ENCODE measurements at regions not wholly inside any gene's neighbourhood (a gene's known extent, or its start where the extent isn't known, plus 50 kb on each side); places are given as distances from the start of the nearest gene placed in this dataset.

- TF ChIP-seq, protein P1, sequence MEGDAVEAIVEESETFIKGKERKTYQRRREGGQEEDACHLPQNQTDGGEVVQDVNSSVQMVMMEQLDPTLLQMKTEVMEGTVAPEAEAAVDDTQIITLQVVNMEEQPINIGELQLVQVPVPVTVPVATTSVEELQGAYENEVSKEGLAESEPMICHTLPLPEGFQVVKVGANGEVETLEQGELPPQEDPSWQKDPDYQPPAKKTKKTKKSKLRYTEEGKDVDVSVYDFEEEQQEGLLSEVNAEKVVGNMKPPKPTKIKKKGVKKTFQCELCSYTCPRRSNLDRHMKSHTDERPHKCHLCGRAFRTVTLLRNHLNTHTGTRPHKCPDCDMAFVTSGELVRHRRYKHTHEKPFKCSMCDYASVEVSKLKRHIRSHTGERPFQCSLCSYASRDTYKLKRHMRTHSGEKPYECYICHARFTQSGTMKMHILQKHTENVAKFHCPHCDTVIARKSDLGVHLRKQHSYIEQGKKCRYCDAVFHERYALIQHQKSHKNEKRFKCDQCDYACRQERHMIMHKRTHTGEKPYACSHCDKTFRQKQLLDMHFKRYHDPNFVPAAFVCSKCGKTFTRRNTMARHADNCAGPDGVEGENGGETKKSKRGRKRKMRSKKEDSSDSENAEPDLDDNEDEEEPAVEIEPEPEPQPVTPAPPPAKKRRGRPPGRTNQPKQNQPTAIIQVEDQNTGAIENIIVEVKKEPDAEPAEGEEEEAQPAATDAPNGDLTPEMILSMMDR (IDR thresholded peaks at IDR 0.05; ENCODE audit: borderline replicate concordance, insufficient read depth, low read depth, low read length): no peak
- no peak overlapping the region for H3K4me3 ChIP-seq (ENCODE audit: low read depth, low read length)
Measured at GRCh38 chr7:42625421-42625820, 286.4 kb downstream of the C7orf25 start.

- TF ChIP-seq, protein P1 (IDR thresholded peaks at IDR 0.05; ENCODE audit: borderline replicate concordance, insufficient read depth, low read depth, low read length): no peak
- no peak overlapping the region for H3K4me3 ChIP-seq (ENCODE audit: low read depth, low read length)
Measured at GRCh38 chr7:42624471-42624870, 287.4 kb downstream of the C7orf25 start.

DNA sequence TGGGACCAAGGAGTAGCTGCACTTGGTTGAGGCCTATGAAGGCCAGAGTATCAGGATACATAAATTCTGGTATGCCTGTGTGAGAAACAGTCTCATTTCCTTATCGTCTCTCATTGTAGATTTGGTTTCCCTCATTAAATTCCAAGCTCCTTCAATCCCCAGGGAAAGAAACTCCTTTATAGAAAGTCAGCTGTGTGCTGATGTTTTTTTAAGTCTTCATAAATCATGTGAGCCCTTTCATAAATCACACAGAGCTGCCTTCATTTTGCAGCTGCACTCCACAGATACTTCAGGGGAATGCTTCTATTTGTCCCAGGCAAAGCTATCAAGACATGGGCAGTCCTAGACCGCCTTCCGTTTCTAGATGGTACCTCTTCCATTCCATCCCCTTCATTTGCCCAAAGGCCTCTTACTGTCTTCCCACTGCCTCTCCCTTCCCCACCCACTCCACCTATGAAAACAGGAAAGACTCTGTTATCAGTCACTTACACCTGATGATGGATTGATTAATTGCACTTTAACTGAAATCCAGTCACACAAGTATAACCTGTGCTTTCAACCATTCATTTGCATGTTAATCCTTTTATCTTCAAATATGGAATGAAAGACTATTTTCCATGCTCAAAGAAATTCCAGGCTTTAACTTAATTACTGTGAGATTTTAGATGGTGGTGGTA lies 290.2 kb downstream of the C7orf25 start:
- no peak overlapping the region for H3K4me3 ChIP-seq (ENCODE audit: low read depth, low read length)
- TF ChIP-seq, protein P1 (IDR thresholded peaks at IDR 0.05; ENCODE audit: borderline replicate concordance, insufficient read depth, low read depth, low read length): no peak

- H3K4me3 ChIP-seq (ENCODE audit: low read depth, low read length): no peak overlapping the region
- TF ChIP-seq, protein P1 (IDR thresholded peaks at IDR 0.05; ENCODE audit: borderline replicate concordance, insufficient read depth, low read depth, low read length): no peak
Measured at GRCh38 chr7:42618651-42619360, 293.1 kb downstream of the C7orf25 start.

GRCh38 chr7:42617806-42618457 lies 293.9 kb downstream of the C7orf25 start:
- TF ChIP-seq, protein P1 (IDR thresholded peaks at IDR 0.05; ENCODE audit: borderline replicate concordance, insufficient read depth, low read depth, low read length): no peak
- H3K4me3 ChIP-seq (ENCODE audit: low read depth, low read length): no peak overlapping the region

- TF ChIP-seq, protein P1 (IDR thresholded peaks at IDR 0.05; ENCODE audit: borderline replicate concordance, insufficient read depth, low read depth, low read length): no peak
- H3K4me3 ChIP-seq (ENCODE audit: low read depth, low read length): no peak overlapping the region
Measured at GRCh38 chr7:42617071-42617765, 294.7 kb downstream of the C7orf25 start.

Measured in GM12875 (cell line).